ENCODE measurements at regions not wholly inside any gene's neighbourhood (a gene's known extent, or its start where the extent isn't known, plus 50 kb on each side); places are given as distances from the start of the nearest gene placed in this dataset.

DNA sequence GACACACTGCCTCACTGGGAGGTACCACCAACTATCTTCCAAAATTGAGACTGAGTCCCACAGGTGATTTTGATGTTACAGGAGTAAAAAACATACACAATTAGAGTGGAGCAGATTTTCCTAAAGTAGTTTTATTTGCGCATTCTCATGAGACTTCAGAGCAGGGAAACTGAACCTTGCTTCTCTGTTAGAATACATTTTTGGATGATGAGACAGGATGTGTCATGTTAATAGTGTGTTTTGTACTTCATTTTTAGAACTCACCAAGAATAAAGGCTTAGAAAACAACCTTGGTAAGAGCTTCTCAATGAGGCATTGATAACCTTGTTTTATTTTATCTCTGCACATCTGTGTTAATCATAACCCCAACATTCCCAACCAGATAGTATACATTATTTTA is 310.2 kb upstream of the GALNT5 start:
- no peak for ATAC-seq (ENCODE audit: insufficient read depth, low FRiP score)
- 95 to 100% methylated on average over 1 of the region's 1 CpG for WGBS, 2 donors
- no peaks in the 10 kb centered on the region for H3K27me3 ChIP-seq (ENCODE audit: control insufficient read depth in 3 of 3, insufficient read depth in 3 of 3, low read length in 2 of 3)
- H3K9ac ChIP-seq (ENCODE audit: insufficient read depth in 1 of 2, low read length in 2 of 2) = no peak overlapping the region
- no peaks in the 10 kb centered on the region for H3K4me1 ChIP-seq (ENCODE audit: control insufficient read depth in 5 of 5, insufficient read depth in 5 of 5, low read length in 5 of 5)
- H3K27ac ChIP-seq (ENCODE audit: low read depth in 1 of 2, low read length in 1 of 2) = no peak overlapping the region
- TF ChIP-seq, protein P1, sequence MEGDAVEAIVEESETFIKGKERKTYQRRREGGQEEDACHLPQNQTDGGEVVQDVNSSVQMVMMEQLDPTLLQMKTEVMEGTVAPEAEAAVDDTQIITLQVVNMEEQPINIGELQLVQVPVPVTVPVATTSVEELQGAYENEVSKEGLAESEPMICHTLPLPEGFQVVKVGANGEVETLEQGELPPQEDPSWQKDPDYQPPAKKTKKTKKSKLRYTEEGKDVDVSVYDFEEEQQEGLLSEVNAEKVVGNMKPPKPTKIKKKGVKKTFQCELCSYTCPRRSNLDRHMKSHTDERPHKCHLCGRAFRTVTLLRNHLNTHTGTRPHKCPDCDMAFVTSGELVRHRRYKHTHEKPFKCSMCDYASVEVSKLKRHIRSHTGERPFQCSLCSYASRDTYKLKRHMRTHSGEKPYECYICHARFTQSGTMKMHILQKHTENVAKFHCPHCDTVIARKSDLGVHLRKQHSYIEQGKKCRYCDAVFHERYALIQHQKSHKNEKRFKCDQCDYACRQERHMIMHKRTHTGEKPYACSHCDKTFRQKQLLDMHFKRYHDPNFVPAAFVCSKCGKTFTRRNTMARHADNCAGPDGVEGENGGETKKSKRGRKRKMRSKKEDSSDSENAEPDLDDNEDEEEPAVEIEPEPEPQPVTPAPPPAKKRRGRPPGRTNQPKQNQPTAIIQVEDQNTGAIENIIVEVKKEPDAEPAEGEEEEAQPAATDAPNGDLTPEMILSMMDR (IDR thresholded peaks at IDR 0.05; ENCODE audit: control extremely low read depth, extremely low read depth) = no peak
- DNase-seq = no peak
- H3K36me3 ChIP-seq (ENCODE audit: control insufficient read depth in 4 of 4, insufficient read depth in 4 of 4, low read length in 4 of 4) = no peaks in the 10 kb centered on the region
- no peak overlapping the region for H3K4me3 ChIP-seq
- H3K9me3 ChIP-seq (ENCODE audit: control insufficient read depth in 4 of 4, insufficient read depth in 3 of 4, low read length in 3 of 4) = no peaks in the 10 kb centered on the region

- Histone ChIP-seq H3K4me3 (no peak overlapping the region), H3K9me3 (ENCODE audit: control insufficient read depth in 4 of 4, insufficient read depth in 3 of 4, low read length in 3 of 4) (peaks cover 0 to 17% (median 4%) of the 10 kb centered on the region in 4 donors), H3K4me1 (ENCODE audit: control insufficient read depth in 5 of 5, insufficient read depth in 5 of 5, low read length in 5 of 5) (no peaks in the 10 kb centered on the region), H3K9ac (ENCODE audit: insufficient read depth in 1 of 2, low read length in 2 of 2) (no peak overlapping the region), H3K27me3 (ENCODE audit: control insufficient read depth in 3 of 3, insufficient read depth in 3 of 3, low read length in 2 of 3) (no peaks in the 10 kb centered on the region), H3K27ac (ENCODE audit: low read depth in 1 of 2, low read length in 1 of 2) (no peak overlapping the region), H3K36me3 (ENCODE audit: control insufficient read depth in 4 of 4, insufficient read depth in 4 of 4, low read length in 4 of 4) (no peaks in the 10 kb centered on the region)
- WGBS, 2 donors = 87 to 96% methylated on average over 1 of the region's 1 CpG
- TF ChIP-seq, protein P1 (IDR thresholded peaks at IDR 0.05; ENCODE audit: control extremely low read depth, extremely low read depth) = no peak
- DNase-seq = no peak
- no peak for ATAC-seq (ENCODE audit: insufficient read depth, low FRiP score)
These were observed 301.8 kb upstream of the GALNT5 start for GRCh38 chr2:156955701-156956100.

DNA sequence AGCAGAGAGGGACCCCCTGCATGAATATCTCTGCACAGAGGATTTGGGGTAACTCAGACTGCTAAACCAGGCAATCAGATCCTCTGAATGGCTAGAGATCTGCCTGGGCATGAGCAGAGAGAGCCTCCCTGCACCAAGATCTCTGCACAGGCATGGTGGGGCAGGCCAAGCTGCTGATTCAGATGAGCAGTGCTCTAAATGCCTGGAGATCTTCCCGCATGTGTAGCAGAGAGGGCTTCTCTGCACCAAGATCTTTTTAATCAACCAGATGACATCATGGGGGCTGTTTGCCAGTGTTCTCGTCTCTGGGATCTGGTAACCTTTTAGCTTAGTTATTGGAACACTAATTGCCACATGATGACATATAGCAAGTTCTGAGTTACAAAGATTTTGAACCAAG is 301.3 kb upstream of the GALNT5 start:
- H3K4me1 ChIP-seq (ENCODE audit: control insufficient read depth in 5 of 5, insufficient read depth in 5 of 5, low read length in 5 of 5) = no peaks in the 10 kb centered on the region
- H3K27ac ChIP-seq (ENCODE audit: low read depth in 1 of 2, low read length in 1 of 2) = no peak overlapping the region
- TF ChIP-seq, protein P1 (IDR thresholded peaks at IDR 0.05; ENCODE audit: control extremely low read depth, extremely low read depth) = no peak
- WGBS, 2 donors = 81 to 93% methylated on average over 2 of the region's 2 CpGs
- H3K27me3 ChIP-seq (ENCODE audit: control insufficient read depth in 3 of 3, insufficient read depth in 3 of 3, low read length in 2 of 3) = no peaks in the 10 kb centered on the region
- no peaks in the 10 kb centered on the region for H3K36me3 ChIP-seq (ENCODE audit: control insufficient read depth in 4 of 4, insufficient read depth in 4 of 4, low read length in 4 of 4)
- no peak overlapping the region for H3K9ac ChIP-seq (ENCODE audit: insufficient read depth in 1 of 2, low read length in 2 of 2)
- H3K4me3 ChIP-seq = no peak overlapping the region
- ATAC-seq (ENCODE audit: insufficient read depth, low FRiP score) (no peak), DNase-seq (no peak)
- peaks cover 0 to 17% (median 4%) of the 10 kb centered on the region in 4 donors for H3K9me3 ChIP-seq (ENCODE audit: control insufficient read depth in 4 of 4, insufficient read depth in 3 of 4, low read length in 3 of 4)

DNA sequence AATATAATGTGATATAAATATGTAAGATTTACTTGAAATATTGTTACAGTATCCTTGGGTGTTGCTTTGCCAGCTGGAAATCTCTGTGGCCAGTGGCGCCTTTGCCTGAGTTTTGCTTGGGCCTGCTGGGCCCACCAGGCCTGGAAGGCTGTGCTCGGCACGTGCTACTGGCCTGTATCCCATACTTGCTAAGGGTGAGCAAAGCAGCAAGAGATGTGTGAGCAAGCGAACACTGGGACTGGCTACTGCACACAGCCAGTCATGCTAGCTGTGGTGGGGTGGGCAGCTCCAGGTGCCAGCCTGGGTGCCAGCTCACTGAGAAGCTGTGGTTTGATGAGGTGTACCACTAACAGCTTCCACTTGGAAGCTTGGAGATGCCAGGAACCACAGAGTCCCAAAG is 299.1 kb upstream of the GALNT5 start:
- ATAC-seq (ENCODE audit: insufficient read depth, low FRiP score) = no peak
- TF ChIP-seq, protein P1 (IDR thresholded peaks at IDR 0.05; ENCODE audit: control extremely low read depth, extremely low read depth) = no peak
- Histone ChIP-seq H3K36me3 (ENCODE audit: control insufficient read depth in 4 of 4, insufficient read depth in 4 of 4, low read length in 4 of 4) (no peaks in the 10 kb centered on the region), H3K27ac (ENCODE audit: low read depth in 1 of 2, low read length in 1 of 2) (no peak overlapping the region), H3K4me3 (no peak overlapping the region), H3K9ac (ENCODE audit: insufficient read depth in 1 of 2, low read length in 2 of 2) (no peak overlapping the region), H3K9me3 (ENCODE audit: control insufficient read depth in 4 of 4, insufficient read depth in 3 of 4, low read length in 3 of 4) (peaks cover 0 to 17% (median 4%) of the 10 kb centered on the region in 4 donors), H3K27me3 (ENCODE audit: control insufficient read depth in 3 of 3, insufficient read depth in 3 of 3, low read length in 2 of 3) (no peaks in the 10 kb centered on the region), H3K4me1 (ENCODE audit: control insufficient read depth in 5 of 5, insufficient read depth in 5 of 5, low read length in 5 of 5) (no peaks in the 10 kb centered on the region)
- DNase-seq = no peak
- 94 to 95% methylated on average over 4 of the region's 4 CpGs for WGBS, 2 donors

Measured in lung (tissue), 11 donors.